HG03060 (cell line): ENCODE measurements at regions not wholly inside any gene's neighbourhood (a gene's known extent, or its start where the extent isn't known, plus 50 kb on each side); places are given as distances from the start of the nearest gene placed in this dataset.

Experiments
- ATAC-seq: cut with Tn5 transposase; IDR thresholded peaks from one replicate; pipeline ENCODE4 v1.9.1; 2021; ENCODE audit warnings: low read depth, moderate number of reproducible peaks; ENCODE audit not compliant: unreplicated experiment

DNA sequence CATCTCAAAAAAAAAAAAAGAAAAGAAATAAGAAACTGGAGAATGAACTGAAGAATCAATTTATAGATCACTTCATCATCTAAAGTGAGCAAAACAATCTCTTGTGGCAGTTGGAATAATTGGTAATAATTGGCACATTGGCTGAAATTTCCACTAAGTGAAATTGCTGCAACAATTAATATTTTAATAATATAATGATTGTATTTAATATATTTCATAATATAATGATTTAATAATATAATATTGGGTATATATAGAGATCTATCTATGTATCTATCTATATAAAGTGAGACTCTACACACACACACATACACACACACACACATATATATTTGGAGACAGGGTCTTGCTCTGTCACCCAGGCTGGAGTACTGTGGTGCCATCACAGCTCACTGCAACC lies 81.2 kb upstream of the PRICKLE1 start:
- ATAC-seq: no peak

DNA sequence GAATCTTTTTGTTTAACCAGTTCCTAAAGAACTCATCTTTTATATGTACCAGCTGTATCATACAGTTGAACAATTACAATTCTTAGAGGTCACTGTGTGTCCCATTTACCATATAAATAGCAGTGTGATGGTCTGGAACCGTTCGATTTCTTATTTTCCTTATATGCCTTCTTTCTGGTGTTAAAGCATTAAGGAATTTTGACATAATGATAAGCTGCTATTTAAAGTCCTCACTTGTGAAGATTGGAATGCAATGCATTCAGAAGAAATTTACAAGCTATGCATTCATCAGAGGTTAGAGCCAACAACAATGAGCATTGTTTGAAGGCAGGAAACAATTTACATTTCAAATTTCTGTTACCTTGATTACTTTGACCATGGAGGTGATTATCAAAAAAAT lies 80.0 kb upstream of the PRICKLE1 start:
- no peak for ATAC-seq

DNA sequence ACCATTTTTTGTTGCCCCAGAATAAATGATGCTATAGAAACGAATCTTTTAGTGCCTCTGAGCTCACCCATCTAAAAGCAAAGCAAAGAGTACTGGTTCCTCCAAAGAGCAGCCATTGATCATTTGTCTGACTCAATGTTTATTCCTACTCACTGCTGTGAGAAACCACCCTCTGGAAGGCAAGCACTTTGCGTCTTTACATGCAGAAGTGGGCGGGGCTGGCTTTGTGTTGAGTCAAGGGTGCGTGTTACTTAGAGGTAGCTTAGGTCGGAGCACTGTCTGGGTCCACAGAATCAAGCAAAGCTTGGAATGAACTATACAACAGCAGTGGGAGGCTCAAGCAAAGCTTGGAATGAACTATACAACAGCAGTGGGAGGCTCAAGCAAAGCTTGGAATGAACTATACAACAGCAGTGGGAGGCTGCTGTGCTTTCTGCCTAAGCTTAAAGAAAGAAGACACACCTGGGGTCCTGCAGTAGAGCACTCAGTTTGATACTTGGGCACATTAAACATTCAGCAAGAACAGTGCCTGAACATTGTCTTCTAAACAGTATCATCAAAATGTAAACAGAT lies 77.2 kb upstream of the PRICKLE1 start:
- no peak for ATAC-seq

DNA sequence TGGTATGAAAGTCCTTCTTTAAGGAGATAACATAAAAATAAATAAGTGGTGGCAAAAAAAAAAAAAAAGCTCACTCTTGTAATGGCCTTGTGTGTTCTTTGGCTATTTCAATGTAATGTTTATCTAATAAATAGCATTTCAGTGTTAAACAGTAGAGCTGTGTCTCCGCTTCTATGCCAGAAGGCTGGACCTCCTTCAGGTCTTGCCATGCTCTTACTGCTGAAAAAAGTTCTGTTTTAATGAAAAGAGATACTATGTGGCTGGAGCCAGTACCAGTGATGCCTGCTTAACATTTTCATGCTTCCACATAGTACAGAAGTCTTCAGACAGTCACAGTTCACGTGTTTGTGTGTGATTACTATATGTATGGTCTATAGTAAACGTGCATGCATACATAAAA lies 74.1 kb upstream of the PRICKLE1 start:
- no peak for ATAC-seq

DNA sequence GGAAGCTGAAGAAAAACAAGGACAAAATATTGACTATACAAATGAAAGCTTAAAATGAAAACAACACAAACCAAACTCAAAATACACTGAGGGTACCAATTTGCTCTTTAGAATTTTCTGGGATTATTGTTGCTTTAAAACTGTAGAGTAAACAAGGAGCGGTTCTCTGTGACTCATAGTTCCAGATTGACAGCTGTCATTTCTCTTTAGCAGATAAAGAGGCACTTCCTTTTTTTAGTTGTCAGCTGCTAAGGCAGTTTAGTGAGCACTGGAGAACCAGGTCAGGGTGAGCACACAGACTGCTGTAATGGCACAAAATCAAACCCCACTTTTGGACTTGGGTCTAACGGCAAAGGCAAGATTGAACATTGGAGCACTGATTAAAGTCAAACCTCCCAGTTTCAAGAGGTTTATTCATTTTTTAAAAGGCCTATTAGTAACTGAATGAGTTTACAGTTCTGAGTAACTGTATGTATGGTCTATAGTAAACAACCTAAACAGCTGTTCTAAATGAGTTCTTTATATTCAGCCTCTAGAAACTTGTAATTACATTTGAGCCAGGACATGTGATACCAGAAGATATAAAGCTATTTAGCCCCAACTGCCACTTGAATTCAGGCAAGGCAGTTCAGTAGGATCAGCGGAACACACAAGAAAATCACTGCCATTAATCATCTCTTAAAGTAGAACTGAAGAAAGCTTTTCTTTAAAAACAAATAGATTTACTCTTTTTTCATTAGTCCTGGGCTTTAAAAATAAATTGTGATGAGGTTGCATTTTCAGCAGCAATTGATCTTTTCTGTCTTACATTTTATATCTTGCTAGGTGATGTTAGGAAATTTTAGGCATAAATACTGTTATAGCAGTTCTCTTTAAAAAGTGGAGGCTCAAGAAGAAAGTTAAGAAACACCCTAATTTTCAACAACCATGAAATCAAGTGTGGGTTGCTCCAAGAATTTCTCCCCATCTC lies 71.7 kb upstream of the PRICKLE1 start:
- no peak for ATAC-seq

DNA sequence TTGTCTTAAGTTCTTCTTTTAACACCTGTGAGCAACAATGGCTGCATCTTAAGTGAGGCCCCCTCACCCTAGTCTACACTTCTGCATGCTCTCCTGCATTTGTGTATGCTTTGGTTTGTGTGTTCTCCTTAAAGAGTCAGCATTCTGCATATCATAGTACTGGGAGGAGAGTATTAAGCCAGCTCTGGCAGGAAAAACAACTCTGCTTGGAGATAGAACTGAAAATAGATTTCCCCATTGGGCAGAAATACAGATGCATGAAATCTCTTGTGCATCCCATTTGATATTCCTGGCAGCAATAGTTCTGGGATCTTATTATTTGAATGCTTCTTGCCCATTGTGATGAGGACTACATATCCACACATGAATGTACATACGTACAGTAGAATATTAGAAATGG lies 70.6 kb upstream of the PRICKLE1 start:
- ATAC-seq: no peak

DNA sequence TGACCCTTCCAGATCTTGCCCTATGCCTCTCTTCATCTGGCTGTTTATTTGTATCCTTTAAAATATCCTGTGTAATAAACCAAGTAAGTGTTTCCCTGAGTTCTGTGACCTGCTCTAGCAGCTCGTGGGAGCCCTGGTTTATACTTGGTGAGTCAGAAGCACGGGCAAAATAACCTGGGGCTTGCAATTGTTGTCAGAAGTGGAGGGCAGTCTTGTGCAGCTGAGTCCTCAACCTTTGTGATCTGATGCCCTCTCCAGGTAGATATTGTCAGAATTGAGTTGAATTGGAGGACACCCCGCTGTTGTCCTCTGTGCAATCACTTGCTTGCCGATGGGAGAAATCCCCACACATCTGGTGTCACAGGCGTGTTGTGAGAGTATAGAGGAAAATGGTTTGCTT lies 62.5 kb upstream of the PRICKLE1 start:
- ATAC-seq: no peak

DNA sequence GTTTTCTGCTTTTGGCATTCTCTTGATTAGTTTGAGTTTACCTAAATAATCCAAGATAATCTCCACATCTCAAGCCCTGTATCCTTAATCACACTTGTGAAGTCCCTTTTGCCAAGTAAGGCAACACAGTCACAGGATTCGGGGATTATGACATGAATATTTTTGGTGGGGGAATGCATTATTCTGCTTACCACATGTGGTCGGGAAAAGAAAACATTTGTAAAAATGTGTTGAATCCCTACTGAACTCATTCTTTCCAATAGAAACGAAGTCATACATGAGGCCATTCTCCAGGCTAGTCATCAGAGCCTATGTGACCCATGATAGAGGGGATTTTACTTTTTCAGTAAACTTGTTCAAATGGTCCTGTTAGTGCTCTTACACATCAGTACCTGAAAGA lies 58.5 kb upstream of the PRICKLE1 start:
- ATAC-seq: no peak

DNA sequence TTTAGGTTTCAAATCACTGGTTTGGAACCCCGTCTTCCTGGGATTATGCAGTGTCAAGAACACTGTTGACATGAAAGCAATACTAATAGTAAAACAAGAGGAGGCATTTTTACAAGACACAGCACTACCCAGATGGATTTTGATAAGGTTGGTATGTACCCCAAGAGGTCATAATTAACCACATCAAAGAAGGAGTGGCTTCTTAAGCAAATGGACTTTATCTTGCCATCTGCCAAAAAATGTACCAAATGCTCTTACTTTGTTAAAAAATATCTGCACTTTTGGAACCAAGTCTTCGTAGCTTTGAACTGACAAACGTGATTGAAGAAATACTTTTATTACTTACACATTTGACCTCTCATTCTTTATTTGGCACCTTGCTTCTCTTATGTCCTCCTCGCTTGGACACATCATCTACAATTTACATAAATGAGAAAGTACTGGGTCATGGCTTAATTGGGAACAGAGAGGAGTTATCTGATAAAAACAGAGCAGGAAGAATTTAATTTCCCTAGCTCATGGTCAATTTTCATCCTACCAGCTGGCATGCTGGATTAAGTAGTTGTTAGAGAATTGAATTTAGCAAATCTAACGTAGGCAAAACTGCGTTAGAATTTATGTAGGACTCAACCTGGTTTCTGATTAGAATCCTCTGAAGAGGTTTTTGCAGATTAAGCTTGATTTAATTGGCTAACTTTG lies 54.5 kb upstream of the PRICKLE1 start:
- no peak for ATAC-seq

DNA sequence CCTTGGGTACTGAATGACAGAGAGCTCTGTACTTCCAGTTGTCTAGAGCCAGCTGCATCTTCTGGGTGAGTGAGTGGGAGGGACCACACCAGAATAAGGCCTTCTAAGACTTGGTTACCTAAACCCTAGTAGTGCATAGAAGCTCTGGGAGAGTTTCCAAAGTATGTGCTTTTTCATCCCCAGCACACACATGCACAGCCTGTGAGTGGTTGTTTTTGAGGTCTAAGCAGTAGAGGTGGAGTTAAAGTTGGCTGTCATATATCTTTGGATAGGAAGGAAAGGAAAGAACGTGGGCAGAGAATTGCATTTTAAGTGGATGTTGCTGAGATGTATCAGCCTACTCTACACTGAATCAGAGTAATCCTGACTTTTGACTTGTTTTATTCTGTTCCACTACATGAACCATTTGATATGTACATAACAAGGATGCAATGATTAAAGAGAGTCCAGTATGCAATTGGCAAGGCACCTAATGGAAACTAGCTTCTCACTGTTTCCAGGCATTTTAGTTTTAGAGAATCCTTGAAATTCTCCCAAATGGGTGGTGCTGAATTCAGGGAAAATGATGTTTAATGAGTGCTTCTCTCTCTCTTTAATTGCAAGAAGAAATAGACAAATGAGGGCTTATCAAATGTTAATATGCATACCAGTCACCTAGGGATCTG lies 51.8 kb upstream of the PRICKLE1 start:
- ATAC-seq: no peak

DNA sequence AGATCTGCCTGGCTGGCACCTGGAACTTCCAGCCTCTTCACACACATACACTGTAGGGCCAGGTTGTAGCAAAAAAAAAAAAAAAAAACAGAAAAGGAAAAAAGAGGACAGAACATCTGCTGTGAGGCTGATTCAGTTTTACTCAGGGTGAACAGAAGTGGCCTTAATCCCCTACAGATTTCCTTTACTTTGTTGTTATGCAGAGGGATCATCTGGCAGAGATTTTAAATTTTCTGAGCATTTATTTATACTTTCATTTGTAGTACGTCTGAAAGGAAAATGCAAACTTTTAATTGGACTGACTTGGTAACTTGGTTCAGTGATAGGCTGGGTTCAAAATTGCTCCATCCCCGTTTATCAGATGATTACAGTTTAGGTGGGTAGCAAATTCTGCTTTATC lies 50.8 kb upstream of the PRICKLE1 start:
- no peak for ATAC-seq

DNA sequence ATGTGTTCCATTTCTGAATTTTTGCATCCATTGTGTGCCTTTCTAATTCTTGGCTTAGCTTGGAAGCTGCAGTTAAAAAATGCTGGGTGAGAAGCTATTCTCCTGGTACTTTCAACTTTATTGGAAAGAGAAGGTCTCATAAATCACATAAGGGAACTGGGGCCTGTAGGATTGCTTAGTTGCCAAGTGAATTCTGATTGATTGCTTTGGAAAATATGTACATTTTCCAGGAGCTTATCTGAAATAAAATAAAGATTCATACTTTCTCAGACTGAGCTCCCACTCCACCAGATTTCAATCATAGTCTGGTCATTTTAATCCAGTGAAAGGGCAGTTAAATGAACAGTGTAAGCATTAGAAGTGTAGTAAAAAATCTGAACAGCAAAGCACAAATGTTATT lies 50.0 kb upstream of the PRICKLE1 start:
- no peak for ATAC-seq
